ENCODE measurements at regions not wholly inside any gene's neighbourhood (a gene's known extent, or its start where the extent isn't known, plus 50 kb on each side); places are given as distances from the start of the nearest gene placed in this dataset.

DNA sequence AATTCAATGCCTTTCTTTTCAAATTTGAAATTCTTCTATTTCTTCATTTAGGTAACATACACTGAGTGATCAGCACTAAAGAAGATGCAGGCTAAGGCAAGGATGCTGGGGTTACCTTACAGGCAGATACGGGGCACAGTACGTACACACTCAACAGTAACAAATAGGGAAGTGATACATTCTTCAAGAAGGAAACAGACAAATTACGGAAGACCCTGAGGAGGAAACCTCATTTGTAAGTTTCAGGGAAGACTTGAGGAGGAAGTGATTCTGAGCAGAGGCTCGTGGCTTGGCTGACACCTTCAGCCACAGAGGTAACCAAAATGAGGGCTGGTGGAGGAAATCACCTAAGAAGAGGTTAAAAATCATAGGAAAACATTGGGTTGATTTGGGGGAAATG is 1108.3 kb upstream of the KLHL29 start:
- intact Hi-C loops (cut with DNase I) = no loop called here
- no peaks in the 10 kb centered on the region for H3K4me1 ChIP-seq (replicated peaks)
- H3K27me3 ChIP-seq (replicated peaks; ENCODE audit: insufficient read depth) = no peaks in the 10 kb centered on the region
- WGBS = 86% methylated on average over 4 of the region's 4 CpGs
- no peak for TF ChIP-seq POLR2A (IDR thresholded peaks at IDR 0.05)
- TF ChIP-seq POLR2AphosphoS5 (IDR thresholded peaks at IDR 0.05) = no peak
- TF ChIP-seq, protein P1, sequence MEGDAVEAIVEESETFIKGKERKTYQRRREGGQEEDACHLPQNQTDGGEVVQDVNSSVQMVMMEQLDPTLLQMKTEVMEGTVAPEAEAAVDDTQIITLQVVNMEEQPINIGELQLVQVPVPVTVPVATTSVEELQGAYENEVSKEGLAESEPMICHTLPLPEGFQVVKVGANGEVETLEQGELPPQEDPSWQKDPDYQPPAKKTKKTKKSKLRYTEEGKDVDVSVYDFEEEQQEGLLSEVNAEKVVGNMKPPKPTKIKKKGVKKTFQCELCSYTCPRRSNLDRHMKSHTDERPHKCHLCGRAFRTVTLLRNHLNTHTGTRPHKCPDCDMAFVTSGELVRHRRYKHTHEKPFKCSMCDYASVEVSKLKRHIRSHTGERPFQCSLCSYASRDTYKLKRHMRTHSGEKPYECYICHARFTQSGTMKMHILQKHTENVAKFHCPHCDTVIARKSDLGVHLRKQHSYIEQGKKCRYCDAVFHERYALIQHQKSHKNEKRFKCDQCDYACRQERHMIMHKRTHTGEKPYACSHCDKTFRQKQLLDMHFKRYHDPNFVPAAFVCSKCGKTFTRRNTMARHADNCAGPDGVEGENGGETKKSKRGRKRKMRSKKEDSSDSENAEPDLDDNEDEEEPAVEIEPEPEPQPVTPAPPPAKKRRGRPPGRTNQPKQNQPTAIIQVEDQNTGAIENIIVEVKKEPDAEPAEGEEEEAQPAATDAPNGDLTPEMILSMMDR (IDR thresholded peaks at IDR 0.05) = no peak
- H3K4me3 ChIP-seq = no peak overlapping the region
- H3K36me3 ChIP-seq = no peaks in the 10 kb centered on the region
- DNase-seq (ENCODE audit: low spot score) = no peak
- no peaks in the 10 kb centered on the region for H3K9me3 ChIP-seq
- H3K27ac ChIP-seq = no peak overlapping the region

DNA sequence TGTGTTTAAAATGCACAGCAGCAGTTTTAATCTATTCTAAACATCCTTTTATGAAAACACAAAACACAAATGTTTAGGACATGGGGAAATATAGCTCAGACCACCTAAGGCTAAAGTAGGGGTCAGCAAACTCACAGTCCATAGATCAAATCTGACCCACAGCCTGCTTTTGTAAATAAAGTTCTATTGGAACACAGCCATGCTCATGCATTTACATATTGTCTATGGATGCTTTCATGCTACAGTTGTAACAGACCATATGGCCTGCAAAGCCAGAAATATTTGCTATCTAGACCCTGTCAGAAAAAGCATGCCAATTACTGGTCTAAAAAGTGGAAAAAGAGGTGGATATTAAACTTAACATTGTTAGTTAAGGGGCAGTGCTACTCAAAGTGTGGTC is 1105.4 kb upstream of the KLHL29 start:
- TF ChIP-seq POLR2A (IDR thresholded peaks at IDR 0.05) (no peak), POLR2AphosphoS5 (IDR thresholded peaks at IDR 0.05) (no peak)
- TF ChIP-seq, protein P1 (IDR thresholded peaks at IDR 0.05) = no peak
- DNase-seq (ENCODE audit: low spot score) = no peak
- no peaks in the 10 kb centered on the region for H3K36me3 ChIP-seq
- no peak overlapping the region for H3K4me3 ChIP-seq
- H3K9me3 ChIP-seq = no peaks in the 10 kb centered on the region
- no peaks in the 10 kb centered on the region for H3K27me3 ChIP-seq (replicated peaks; ENCODE audit: insufficient read depth)
- intact Hi-C loops (cut with DNase I) = no loop called here
- no peak overlapping the region for H3K27ac ChIP-seq
- no peaks in the 10 kb centered on the region for H3K4me1 ChIP-seq (replicated peaks)

DNA sequence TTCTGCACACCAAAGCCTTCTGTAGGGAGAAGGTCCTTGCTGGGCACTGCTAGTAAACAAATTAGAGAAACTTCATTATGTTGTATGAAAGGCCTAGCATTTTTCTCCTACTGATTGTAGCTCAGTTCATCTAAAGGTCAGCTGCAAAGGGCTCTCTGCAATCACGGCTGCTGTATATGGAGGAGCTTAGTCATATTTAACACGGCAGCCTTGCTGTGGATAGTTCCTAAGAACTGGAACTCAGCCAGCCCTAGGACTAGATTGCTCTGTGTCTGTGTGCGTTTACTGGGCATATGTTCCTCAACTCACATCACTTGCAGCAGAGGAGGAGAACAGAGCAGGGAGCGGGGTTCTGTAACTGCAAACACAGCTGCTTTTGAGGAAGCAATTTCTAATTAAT is 1103.9 kb upstream of the KLHL29 start:
- no peak for DNase-seq (ENCODE audit: low spot score)
- H3K27me3 ChIP-seq (replicated peaks; ENCODE audit: insufficient read depth) = no peaks in the 10 kb centered on the region
- H3K4me1 ChIP-seq (replicated peaks) = no peaks in the 10 kb centered on the region
- H3K9me3 ChIP-seq = no peaks in the 10 kb centered on the region
- H3K4me3 ChIP-seq = no peak overlapping the region
- 48% methylated on average over 4 of the region's 4 CpGs for WGBS
- H3K36me3 ChIP-seq = no peaks in the 10 kb centered on the region
- TF ChIP-seq POLR2AphosphoS5 (IDR thresholded peaks at IDR 0.05) = no peak
- TF ChIP-seq POLR2A (IDR thresholded peaks at IDR 0.05) = no peak
- TF ChIP-seq, protein P1 (IDR thresholded peaks at IDR 0.05) = no peak
- intact Hi-C loops (cut with DNase I) = no loop called here
- no peak overlapping the region for H3K27ac ChIP-seq

DNA sequence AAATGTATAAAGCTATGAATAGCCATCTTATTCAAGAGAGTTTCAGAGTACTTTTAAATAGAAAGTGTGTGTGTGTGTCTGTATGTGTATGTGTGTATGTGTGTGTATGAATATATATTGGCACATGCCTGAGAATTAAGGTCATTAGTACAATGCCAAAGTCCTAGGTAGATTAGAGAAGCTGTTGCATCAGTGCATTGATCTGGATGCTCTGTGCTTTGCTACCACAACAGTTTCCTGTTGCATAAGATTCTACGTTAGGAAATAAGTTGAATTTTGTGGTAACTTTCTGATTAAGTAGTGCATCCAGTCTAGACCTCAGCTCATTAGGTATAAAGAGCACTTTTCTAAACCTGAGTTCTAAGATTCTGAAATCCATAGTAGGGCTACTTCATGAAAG is 1102.8 kb upstream of the KLHL29 start:
- H3K36me3 ChIP-seq = no peaks in the 10 kb centered on the region
- no peaks in the 10 kb centered on the region for H3K4me1 ChIP-seq (replicated peaks)
- TF ChIP-seq, protein P1 (IDR thresholded peaks at IDR 0.05) = no peak
- TF ChIP-seq POLR2A (IDR thresholded peaks at IDR 0.05) (no peak), POLR2AphosphoS5 (IDR thresholded peaks at IDR 0.05) (no peak)
- H3K27ac ChIP-seq = no peak overlapping the region
- no peaks in the 10 kb centered on the region for H3K27me3 ChIP-seq (replicated peaks; ENCODE audit: insufficient read depth)
- H3K4me3 ChIP-seq = no peak overlapping the region
- intact Hi-C loops (cut with DNase I) = no loop called here
- WGBS = 86% methylated on average over 1 of the region's 1 CpG
- H3K9me3 ChIP-seq = no peaks in the 10 kb centered on the region
- no peak for DNase-seq (ENCODE audit: low spot score)

DNA sequence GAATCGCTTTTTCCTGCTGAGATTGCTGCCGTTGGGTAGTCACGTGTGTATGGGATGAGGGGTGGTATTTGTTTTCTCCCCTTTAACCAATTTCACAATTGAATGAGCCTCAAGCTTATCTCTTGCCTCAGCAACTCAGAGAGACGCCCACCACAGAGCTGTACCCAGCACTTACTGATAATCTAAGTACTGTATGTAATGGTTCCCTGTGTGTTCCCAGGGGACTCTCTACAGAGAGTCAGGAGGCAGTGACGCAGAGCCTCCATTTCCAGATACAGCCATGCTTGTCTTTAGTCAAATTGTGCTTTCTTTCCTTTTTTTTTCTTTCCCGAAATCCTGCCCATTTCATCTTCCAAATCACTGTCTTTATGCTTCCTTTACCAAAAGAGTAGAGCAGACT is 1102.1 kb upstream of the KLHL29 start:
- intact Hi-C loops (cut with DNase I) = no loop called here
- Histone ChIP-seq H3K27me3 (replicated peaks; ENCODE audit: insufficient read depth) (no peaks in the 10 kb centered on the region), H3K4me1 (replicated peaks) (no peaks in the 10 kb centered on the region), H3K9me3 (no peaks in the 10 kb centered on the region), H3K36me3 (no peaks in the 10 kb centered on the region), H3K27ac (no peak overlapping the region), H3K4me3 (no peak overlapping the region)
- DNase-seq (ENCODE audit: low spot score) = no peak
- WGBS = 80% methylated on average over 6 of the region's 6 CpGs
- TF ChIP-seq POLR2A (IDR thresholded peaks at IDR 0.05) = no peak
- TF ChIP-seq, protein P1 (IDR thresholded peaks at IDR 0.05) = no peak
